GM18499 (cell line): ENCODE measurements at regions not wholly inside any gene's neighbourhood (a gene's known extent, or its start where the extent isn't known, plus 50 kb on each side); places are given as distances from the start of the nearest gene placed in this dataset.

Experiments used
- ATAC-seq: cut with Tn5 transposase; IDR thresholded peaks from one replicate; pipeline ENCODE4 v1.9.1; 2021; ENCODE audit warnings: moderate number of reproducible peaks; ENCODE audit not compliant: insufficient read depth, unreplicated experiment

DNA sequence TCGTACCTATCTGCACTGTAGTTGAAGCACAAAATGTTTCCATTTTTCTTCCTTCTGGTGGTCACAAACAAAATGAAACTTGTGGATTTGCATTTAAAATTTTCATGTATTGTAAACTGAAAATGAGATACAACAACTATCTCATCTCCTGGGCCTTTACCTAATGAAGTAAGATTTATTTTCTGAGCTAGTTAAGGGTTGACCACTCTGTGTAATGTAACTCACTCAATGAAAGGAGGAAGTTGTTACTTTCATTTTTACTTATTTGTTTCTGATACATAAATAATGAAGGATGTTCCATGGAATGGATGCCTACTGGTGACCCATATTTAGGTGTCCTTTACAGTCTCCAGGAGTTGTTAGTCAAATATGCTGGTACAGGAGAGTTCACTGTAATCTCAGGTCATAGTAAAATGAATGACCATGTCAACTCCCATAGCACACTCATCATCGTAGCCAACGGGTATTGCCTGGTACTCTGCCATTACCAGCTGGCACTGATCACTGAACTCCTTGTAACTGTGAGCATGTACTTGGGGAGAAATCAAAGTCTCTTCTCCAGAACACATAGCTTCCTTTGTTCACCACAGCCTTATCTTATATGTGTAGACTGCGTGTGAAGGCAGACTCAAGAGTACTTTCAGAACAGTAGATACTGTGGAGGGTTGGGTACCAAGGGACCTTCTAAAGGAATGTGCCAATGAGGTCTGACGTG, 474.2 kb upstream of the ROBO2 start:
- no peak for ATAC-seq

DNA sequence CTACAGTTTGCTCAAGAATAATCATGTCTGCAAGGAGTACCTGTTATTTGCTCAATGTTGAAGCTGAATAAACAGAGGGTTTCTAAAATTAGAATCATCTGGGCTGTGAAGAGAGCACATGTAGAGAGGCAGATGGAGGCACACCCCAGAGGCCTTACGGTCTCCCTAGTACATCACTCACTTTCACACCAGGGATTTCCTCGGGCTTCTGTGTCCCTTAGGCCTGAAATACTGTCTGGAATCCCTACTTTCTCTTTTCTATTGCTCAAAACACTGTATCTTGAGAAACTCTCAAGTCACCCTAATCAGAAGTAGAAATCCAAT, 473.7 kb upstream of the ROBO2 start:
- ATAC-seq: no peak

DNA sequence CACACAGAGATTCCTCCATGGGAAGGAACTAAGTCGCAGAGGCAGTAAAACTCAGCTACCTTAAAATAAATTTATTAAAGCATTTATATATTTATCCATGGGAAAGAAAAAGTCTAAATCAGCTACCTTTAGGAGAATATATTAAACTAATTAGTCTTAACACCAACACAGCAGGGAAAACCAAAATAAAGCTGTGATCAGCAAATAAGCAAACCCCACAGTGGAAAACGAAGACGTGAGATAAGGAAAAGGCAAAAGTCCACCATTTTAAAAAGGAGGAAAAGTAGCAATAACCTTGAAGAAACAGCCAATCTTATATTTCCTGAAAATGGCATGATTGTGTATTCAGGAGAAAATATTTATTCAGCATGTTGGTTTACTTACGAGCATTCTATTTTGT, 473.0 kb upstream of the ROBO2 start:
- ATAC-seq: no peak

DNA sequence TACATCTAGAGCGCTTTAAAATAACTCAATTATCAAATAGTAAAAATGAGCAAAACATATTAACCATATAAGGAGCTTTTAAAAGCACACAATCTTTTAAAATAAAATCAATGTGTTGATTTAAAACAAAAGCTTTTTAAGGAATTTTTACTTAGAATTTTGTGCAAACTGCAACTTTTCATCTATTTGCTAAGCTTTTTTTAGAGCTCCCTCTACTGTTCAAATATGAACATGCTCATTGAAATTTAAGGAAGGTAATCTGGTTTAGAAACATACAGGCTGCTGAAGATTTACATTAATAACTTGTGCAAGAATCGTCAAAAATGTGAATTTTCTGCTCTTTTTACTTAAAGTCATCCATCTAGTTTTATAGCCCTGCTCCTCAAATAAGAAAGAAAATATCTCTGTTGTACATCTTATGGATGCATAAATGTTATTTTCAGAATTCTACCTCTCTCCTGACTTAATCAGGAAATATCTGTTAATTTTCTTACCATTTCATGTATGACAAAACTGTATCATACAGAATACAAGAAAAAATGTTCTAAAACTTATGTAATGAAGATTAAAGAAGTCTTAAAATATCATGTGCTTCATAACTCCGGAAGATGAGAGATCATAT, 469.4 kb upstream of the ROBO2 start:
- no peak for ATAC-seq

DNA sequence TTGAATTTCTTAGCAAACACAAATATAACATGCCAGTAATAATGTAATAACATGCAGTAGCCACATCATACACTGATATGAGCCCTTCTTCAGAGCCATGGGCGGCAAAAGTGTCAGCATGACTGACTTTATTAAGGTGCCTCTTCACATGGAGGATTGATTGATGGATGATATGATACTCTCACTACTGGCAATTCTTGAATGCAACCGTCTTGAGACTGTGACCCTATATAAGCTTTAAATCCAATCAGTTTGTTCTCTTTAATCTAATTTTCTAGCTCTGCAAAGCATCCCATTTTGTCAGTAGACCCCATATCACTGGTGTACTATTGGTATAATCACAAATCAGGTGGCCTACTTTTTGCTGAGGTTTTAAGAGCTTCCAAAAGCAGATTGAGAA, 463.7 kb upstream of the ROBO2 start:
- no peak for ATAC-seq

DNA sequence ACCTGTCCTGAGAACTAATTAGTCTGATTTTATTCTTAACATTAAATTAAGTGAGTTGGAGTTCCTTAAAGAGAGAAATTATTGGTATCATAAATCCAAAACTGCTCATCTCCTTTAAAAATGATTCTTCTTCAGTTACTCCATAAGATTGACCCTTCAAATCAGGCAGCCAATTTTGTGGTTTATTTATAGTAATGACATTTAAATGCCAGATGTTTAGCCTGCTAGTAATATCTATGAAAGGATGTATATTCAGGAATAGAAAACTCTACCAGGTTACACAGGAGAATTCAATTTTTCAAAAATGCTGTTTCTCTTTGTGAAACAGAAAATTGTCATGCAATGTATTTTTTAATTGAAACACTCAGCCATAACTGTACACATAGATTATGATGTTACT, 457.8 kb upstream of the ROBO2 start:
- no peak for ATAC-seq

DNA sequence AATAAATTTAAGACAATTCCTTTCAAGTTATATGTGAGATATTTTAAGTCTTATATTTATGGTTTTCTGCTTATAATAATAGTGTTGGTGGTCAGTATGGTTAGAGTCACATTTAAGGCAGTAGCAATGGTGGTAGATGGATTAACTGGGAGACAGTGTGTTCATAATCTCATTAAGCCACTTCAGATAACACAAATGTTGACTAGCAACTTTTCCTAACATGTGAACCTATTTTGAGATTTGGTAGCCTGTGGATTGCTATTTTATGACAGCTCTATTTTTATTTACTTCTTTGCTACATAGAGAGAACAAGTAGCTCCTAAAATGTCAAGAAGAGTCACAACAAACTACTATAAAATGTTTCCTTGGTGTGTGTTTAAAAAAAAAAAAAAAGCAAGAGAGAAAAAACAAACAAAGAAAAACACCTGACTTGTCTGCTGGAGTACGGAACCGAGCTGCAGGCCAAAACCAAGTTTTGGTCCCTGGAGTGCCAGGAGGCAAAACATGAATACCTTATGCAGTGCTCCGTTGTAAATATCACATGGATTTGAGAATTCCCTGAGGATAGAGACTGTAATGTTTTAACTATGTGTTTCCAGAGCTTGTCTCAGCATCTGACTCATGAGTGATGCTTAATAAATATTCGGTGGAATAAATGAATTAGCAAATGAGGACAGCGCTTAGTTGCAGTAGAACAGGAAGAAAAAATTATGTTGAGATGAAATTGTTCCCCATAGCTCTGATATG, 457.1 kb upstream of the ROBO2 start:
- no peak for ATAC-seq

DNA sequence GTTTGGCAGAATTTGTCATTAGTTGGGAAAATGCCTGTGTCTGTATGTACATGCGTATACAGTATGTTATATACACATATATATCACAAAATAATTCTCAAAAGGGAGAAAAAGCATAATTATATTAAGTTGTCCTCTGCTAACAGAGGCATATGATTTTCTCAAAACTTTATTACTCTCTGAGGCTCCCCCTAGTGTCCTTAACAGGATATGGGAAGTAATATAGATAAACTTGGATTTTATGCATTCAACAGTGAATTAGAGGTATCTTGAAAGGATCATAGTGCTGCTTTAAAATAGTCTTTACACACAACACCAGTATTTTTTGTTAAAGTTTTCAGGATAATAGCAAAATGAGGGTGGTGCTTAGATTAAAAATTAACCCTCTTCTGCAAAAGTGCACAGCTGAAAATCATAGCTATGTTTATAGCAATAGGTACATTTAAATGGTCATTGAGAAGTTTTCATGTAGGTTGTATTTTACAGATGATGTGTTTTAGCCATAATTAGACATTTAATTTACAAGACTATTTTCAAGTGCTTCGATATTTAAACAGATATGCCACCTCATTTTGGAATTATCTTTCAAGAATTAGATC, 454.0 kb upstream of the ROBO2 start:
- ATAC-seq: no peak

DNA sequence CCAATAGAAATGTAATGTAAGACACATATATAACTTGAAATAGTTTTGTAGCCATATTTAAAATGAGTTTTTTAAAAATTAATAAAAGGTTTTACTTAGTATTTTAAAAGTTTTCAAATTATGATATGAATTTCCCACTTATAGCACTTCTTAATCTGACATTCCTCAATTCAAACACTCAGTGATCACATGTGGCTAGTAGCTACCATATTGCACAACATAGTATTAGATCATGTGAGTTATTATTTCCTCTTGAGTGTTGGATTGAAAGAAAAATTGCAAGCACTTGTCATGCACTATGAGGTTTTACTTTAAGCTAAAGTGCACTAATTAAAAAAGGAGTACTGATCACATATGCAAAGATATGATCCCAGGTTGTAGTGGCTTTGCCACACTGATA, 453.4 kb upstream of the ROBO2 start:
- no peak for ATAC-seq

DNA sequence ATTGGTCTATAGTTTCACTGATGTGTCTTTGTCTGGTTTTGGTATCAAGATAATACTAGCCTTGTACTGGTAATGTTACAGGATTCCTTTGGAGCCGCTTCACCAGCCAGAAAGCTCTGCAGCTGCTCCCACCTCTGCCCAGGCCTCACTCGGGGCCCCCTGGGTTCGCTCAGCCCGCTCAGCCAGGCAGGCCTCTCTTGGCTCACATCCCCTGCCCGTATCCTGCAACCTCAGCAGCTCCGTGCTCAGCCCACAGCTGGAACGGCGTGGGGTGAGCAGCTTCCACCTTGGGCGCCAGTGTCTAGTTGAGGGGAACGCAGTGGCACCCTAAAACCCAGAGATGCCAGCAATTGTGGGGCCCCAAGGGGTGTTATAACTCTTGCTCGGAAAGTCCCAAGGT, 429.7 kb upstream of the ROBO2 start:
- ATAC-seq: no peak

DNA sequence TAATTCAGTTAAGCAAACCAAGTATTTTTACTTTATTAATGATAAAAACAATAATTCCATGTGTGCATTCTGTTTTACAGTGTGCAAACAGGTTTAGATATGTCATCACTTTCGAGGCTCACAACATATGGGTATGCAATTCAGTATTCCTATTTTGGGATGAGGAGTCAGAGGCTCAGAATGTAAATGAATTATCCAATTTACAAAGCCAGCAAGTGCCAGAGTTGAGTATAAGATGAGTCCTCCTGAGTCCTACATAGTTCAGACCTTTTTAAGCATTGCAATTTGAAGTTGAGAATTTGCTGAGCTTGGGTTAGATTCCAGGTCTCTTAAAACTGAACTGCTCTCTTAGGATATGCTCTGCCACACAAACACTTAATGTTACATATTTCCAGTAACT, 424.2 kb upstream of the ROBO2 start:
- ATAC-seq: no peak

DNA sequence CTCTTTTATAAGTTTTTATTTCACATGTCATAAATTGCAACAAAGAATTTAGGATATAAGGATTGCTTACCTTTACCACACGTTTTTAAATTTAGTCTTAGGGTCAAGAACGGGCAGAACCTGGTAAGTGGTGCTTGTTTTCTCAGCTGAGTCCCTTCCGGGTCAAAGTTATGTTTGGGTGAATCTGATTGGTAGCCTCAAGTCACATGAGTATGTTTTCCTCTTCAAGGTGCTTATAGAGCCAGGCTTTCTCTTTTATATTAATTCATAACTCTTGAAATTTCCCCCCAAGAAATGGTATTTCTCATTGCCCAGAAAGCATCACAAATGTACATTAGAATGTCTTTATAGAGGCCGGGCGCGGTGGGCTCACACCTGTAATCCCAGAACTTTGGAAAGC, 415.7 kb upstream of the ROBO2 start:
- ATAC-seq: no peak

DNA sequence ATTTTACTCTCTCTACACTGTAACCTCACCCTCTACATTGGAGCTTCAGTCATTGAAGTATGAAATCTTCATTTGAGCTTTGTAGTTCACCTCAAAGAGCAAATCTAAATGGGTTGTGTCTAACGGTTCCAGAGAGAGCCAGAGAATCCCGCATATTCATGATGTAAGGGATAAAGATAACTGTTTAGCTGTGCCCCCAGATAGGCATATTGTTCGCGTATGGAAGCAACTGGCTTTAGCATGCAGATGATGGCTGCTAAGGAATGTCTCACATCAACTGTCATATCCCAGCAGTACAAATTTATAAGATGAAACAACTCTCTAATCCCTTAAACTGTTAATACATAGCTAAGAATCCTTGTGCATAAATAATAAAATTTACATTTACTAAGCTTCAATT, 412.7 kb upstream of the ROBO2 start:
- no peak for ATAC-seq

DNA sequence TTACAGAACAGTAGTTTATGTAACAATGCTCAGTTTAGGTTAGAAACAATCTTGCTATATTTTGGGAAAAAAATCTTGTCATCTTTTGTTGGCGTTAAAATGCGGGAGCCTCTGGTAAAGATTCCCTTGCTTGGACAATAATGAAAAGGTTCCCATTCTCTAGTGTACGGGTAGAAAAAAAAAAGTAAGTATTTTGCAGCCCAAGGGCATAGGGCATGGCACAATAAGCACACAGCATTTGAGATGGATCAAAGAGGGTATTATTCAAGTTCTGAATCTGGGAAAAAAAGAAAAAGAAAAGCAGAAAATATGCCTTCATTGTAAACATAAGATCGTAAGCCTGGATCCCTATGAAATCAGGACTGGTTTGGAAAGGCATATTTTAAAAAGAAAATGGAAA, 408.6 kb upstream of the ROBO2 start:
- ATAC-seq: no peak

DNA sequence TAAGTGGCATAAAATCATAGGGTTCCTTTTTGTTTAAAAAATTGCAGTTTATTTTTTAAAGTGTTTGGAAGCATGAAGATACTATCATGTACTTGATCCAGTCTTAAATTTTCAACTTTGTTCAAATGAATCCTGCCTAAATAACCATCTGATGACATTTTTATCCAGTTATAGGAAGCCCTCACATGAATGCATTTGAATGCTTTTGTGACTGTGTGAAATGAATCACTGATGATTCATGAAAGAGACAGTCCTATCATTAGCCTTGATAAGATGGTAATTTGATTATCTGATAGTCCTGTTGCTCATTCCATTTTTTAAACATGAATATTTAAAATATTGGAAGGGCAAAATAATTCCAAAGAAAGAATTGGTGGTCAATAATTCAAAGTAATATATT, 401.9 kb upstream of the ROBO2 start:
- ATAC-seq: no peak

DNA sequence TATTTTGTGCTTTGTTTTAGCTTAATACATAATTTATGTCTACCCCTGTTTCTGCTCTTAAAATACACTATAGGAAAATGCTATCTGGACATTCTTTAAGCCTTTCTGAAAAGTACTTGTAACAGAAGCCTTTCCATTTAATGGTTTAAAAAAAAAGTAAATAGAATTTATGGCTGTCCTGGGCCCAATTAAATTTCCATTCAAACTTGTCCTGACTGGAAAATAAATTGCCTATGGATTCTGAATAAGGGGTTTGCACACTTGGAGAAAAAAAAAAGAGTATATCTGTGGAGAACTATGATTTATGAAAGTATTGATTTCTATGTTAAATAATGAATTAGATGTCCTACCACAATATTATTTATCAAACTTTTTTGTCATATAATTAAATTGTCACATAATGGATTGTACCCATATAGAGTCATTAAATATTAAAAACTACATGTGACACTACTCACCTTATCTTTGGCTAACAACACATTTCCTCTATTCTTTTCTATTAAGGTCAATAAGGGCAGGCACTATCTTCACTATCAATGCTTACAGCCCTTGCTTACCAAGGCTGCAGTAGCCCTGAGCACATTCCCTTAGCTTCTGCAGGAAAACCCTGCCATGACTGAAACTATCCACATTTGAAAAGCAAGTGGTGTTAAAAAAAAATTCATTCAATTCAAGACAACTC, 396.1 kb upstream of the ROBO2 start:
- no peak for ATAC-seq

DNA sequence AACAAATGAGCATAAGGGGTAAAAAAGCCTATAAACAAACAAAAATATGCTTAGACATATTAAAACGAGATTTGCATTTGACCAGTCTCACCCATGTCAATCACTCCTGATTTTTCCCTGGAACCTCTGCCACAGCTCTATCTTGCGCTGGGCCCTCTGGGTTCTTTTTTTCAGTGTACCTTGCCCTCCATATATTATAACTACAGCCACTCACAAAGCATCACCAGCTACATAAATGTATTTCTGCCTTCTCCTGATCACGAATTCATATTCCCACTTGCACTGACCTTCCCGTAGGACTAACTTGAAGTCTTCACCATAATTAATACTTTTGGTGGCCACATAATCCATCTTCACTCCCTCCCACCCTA, 395.6 kb upstream of the ROBO2 start:
- no peak for ATAC-seq

DNA sequence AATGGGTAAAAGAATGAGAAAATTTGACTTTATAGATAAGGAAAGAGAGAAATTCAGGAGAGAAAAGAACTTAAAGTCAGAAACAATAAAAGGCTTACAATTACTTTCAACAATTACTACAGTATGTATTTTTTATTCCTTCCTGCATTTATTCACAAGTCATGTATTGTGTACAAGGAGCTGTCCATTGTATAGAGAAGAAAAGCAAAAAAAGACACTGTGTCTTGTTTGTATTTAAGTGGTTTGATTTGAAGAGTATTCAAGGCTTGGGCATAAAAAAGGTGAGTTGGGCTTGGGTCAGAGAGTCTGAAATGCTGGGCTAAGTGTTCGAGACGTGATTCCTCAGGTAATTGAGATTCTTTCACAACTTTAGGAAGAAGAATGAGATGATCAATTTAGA, 394.2 kb upstream of the ROBO2 start:
- ATAC-seq: no peak

DNA sequence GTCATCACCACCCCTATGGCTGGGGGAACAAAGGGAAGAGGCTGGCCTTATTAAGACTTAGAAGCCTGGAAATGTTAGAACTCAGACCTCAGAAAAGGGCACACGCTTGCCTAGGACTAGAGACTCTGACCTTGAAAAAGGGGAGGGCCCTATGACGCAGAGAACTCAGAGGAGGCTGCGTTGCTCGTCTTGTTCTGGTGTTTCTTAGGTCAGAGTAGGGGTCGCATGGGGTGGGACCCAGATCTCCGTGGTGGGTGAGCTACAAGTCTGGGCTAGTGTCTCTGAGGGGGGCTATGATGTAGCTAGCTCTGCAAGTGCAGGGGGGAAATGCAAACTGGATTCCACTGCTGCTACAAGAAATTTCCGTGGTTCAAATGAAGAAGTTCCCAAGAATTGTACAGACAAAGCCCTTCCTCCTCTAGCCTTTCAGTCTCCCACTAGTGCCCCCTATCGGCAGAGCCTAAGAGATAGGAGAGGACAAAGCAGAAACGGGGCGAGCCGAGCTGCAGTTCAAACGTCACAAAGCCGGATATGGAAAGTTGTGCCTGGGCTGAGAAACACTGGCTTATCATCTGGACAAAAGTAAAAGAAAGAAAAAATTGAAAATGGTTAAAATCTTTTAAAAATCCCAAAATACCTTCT, 392.9 kb upstream of the ROBO2 start:
- no peak for ATAC-seq

DNA sequence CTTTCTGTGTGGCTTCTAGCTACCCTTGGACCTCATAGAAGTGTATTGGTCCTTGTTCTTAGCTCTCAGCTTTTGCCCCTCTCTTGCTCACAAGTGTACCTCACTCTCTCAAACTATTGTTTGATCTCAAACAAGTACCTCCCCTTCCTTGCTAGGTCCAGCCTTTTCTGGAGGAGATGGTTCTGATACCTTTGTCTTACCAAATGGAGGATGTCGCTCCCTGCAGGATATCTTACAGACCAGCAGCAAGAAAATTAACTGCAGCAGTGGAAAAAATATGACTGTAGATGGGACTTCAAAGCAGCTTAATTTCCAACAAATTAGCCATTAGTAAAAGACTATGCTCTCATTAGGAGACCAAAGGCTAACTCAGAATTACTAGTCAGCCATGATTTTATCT, 388.1 kb upstream of the ROBO2 start:
- no peak for ATAC-seq

DNA sequence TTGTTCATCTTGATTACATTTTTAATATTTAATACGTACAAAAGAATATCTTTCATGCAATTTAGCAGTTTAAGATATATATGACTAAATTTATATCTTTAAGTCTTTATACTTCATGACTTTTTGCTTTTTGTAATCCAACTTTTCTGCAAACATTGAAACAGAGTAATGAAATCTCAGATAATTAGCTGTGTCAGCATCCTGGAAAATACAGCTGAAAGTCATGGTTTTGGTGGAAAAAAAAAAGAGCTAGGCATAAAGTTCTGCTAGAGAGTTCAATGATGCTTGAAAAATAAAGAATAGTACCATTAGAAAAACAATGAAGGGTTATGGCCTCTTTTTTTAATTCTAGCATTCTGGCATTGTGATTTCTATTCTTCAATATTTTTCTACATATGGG, 387.4 kb upstream of the ROBO2 start:
- no peak for ATAC-seq
